Common myeloid progenitor, CD34-positive (primary cell): ENCODE measurements at regions not wholly inside any gene's neighbourhood (a gene's known extent, or its start where the extent isn't known, plus 50 kb on each side); places are given as distances from the start of the nearest gene placed in this dataset.
"Not testable (repeated sequence)": the region's sequence is repeated elsewhere in the genome, so short reads cannot be mapped to it uniquely, and the experiment has no call there.

Experiments
- CTCF ChIA-PET: fragments of 350-600 bp; sonication (Branson Sonifier 250); formaldehyde crosslinking; loops from one replicate; lab custom pipeline; 2021; ENCODE audit warnings: antibody characterized with exemption; lab: Charles Lee
- POLR2A ChIA-PET: fragments of 350-600 bp; sonication (Branson Sonifier 250); formaldehyde crosslinking; loops from one replicate; lab custom pipeline; 2021; ENCODE audit warnings: antibody characterized with exemption; lab: Charles Lee
- DNase-seq, 3 donors: peaks; one replicate each; pipeline versions ENCODE4 v3.0.0 to v3.0.0-alpha.2; 2013
- H3K27ac ChIP-seq, 2 experiments: 1 replicate in 1 of 2; 2 replicates in 1 of 2; pipeline ENCODE4 v1.7.0; 2013; ENCODE audit warnings: inconsistent platforms in 2 of 2, low read length in 2 of 2, mild to moderate bottlenecking in 2 of 2, low read depth in 1 of 2, moderate library complexity in 1 of 2; ENCODE audit not compliant: severe bottlenecking in 2 of 2, insufficient read depth in 1 of 2, poor library complexity in 1 of 2
- H3K27me3 ChIP-seq, 5 experiments: replicated peaks in 2 of 5; 1 replicate in 3 of 5; 2 replicates in 2 of 5; pipeline versions ENCODE4 v1.6.1 to v1.7.0; 2013; ENCODE audit warnings: low read length in 4 of 5, mild to moderate bottlenecking in 2 of 5, moderate library complexity in 2 of 5, inconsistent platforms in 1 of 5; ENCODE audit not compliant: insufficient read depth in 5 of 5, control insufficient read depth in 4 of 5
- H3K36me3 ChIP-seq, 4 experiments: 1 replicate in 2 of 4; 2 replicates in 2 of 4; pipeline versions ENCODE4 v1.6.1 to v1.7.0; 2013; ENCODE audit warnings: low read length in 3 of 4, control low read depth in 1 of 4, mild to moderate bottlenecking in 1 of 4; ENCODE audit not compliant: control insufficient read depth in 4 of 4, insufficient read depth in 4 of 4
- H3K4me1 ChIP-seq, 4 experiments: 1 replicate in 3 of 4; 2 replicates in 1 of 4; pipeline versions ENCODE4 v1.6.1 to v1.7.1; 2013; ENCODE audit warnings: low read length in 3 of 4, mild to moderate bottlenecking in 3 of 4, control low read depth in 1 of 4, inconsistent platforms in 1 of 4, moderate library complexity in 1 of 4; ENCODE audit not compliant: control insufficient read depth in 4 of 4, insufficient read depth in 4 of 4; ENCODE audit errors: control extremely low read depth in 1 of 4
- H3K4me3 ChIP-seq, 7 experiments: 1 replicate in 4 of 7; 2 replicates in 3 of 7; pipeline versions ENCODE4 v1.5.1 to v1.7.0; 2013; ENCODE audit warnings: mild to moderate bottlenecking in 7 of 7, low read length in 6 of 7, moderate library complexity in 6 of 7, inconsistent platforms in 2 of 7, low read depth in 2 of 7, control low read depth in 1 of 7; ENCODE audit not compliant: insufficient read depth in 4 of 7, control insufficient read depth in 1 of 7; ENCODE audit errors: extremely low read depth in 1 of 7
- H3K9me3 ChIP-seq, 5 experiments: 1 replicate in 4 of 5; 2 replicates in 1 of 5; pipeline versions ENCODE4 v1.6.1 to v1.7.1; 2013; ENCODE audit warnings: low read length in 4 of 5, mild to moderate bottlenecking in 2 of 5, inconsistent platforms in 1 of 5, low read depth in 1 of 5, moderate library complexity in 1 of 5; ENCODE audit not compliant: control insufficient read depth in 4 of 5, insufficient read depth in 2 of 5; ENCODE audit errors: control extremely low read depth in 1 of 5
- WGBS: methylation state at CpG from one replicate; pipeline ENCODE4 v1.1.5; 2013; ENCODE audit not compliant: insufficient coverage; 5-methylcytosine and 5-hydroxymethylcytosine counted together

DNA sequence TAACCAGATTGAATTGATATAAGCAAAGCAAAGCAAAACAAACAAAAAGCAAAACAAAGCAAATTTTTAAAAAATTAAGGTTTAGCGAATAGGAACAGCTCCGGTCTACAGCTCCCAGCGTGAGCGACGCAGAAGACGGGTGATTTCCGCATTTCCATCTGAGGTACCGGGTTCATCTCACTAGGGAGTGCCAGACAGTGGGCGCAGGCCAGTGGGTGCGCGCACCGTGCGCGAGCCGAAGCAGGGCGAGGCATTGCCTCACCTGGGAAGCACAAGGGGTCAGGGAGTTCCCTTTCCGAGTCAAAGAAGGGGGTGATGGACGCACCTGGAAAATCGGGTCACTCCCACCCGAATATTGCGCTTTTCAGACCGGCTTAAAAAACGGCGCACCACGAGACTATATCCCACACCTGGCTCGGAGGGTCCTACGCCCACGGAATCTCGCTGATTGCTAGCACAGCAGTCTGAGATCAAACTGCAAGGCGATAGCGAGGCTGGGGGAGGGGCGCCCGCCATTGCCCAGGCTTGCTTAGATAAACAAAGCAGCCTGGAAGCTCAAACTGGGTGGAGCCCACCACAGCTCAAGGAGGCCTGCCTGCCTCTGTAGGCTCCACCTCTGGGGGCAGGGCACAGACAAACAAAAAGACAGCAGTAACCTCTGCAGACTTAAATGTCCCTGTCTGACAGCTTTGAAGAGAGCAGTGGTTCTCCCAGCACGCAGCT is 170.3 kb downstream of the MCHR2 start:
- CTCF ChIA-PET: interaction anchor here (1.1 to 1.8 kb wide), 3 partner anchors 14 to 355 kb away, joined by 3 to 7 read pairs (median 4); no protein-coding TSS in a partner anchor
- H3K27me3 ChIP-seq: peaks cover 0 to 16% (median 4%) of the 10 kb centered on the region in 5 experiments
- peak overlapping the region in 2 of 7 experiments; percentile 20 to 62 for H3K4me3 ChIP-seq
- WGBS: no CpG with 5 or more reads among the region's 34 CpGs
- H3K9me3 ChIP-seq, DNase-seq, H3K4me1 ChIP-seq, H3K36me3 ChIP-seq, H3K27ac ChIP-seq, POLR2A ChIA-PET: not testable (repeated sequence)

DNA sequence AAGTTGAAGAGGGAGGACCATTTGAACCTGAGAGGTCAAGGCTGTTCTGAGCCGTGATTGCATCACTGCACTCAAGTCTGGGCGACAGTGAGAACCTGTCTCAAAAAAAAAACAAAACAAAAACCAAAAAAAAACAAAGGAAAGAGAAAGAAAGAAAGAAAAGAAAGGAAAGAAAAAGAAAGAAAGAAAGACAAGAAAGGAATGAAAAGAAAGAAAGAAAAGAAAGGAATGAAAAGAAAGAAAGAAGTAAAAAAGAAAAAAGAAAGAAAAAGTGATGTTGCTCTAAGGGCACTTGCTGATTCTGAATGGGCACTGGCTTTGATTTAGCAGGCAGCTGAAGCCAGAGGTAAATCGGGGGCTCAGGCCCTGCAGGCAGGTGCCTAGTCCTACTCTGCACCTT is 161.0 kb downstream of the MCHR2 start:
- Histone ChIP-seq H3K27me3 (peaks cover 0 to 5% (median 0%) of the 10 kb centered on the region in 5 experiments), H3K36me3 (no peaks in the 10 kb centered on the region), H3K9me3 (no peaks in the 10 kb centered on the region), H3K27ac (no peak overlapping the region), H3K4me3 (no peak overlapping the region), H3K4me1 (no peaks in the 10 kb centered on the region)
- CTCF ChIA-PET: no interaction called here
- DNase-seq: no peak
- WGBS: no CpG with 5 or more reads among the region's 3 CpGs
- POLR2A ChIA-PET: no interaction called here

DNA sequence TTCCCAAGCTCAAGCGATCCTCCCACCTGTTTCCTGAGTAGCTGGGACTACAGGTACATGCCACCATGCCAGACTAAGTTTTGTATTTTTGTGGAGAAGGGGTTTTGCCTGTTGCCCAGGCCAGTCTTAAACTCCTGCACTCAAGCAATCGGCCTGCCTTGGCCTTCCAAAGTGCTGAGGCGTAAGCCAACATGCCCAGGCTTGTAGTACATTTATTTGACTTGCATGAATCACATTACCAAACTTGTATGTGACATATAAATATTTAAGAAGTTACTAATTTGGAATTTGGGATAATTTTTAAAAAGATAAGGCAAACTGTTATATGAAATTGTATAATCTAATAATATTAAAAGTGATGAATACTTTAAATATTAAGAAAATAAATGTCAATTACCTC is 157.6 kb downstream of the MCHR2 start:
- CTCF ChIA-PET: no interaction called here
- Histone ChIP-seq H3K9me3 (no peaks in the 10 kb centered on the region), H3K4me1 (no peaks in the 10 kb centered on the region), H3K4me3 (no peak overlapping the region), H3K36me3 (no peaks in the 10 kb centered on the region), H3K27me3 (peaks cover 0 to 8% (median 2%) of the 10 kb centered on the region in 5 experiments), H3K27ac (no peak overlapping the region)
- no CpG with 5 or more reads among the region's 3 CpGs for WGBS
- DNase-seq: no peak
- POLR2A ChIA-PET: no interaction called here

DNA sequence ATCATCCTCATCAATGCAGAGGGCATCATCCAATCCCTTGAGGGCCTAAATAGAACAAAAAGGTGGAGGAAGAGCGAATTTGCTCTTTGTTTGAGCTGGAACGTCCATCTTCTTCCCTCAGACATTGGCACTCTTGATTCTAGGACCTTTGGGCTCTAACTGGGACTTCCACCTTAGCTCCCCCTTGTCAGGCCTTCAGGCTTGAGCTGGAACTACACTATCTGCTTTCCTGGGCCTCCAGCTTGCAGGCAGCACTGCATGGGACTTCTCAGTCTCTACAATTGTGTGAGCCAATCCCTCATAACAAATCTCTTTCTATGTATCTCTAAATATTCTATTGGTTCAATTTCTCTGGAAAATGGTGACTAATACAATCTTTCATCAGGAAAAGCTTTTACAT is 155.4 kb downstream of the MCHR2 start:
- ChIA-PET CTCF (no interaction called here), POLR2A (no interaction called here)
- H3K9me3 ChIP-seq: no peaks in the 10 kb centered on the region
- WGBS: 94% methylated on average over 2 of the region's 2 CpGs
- H3K4me1 ChIP-seq: no peaks in the 10 kb centered on the region
- H3K27ac ChIP-seq: no peak overlapping the region
- no peak overlapping the region for H3K4me3 ChIP-seq
- DNase-seq: no peak
- H3K27me3 ChIP-seq: peaks cover 0 to 8% (median 2%) of the 10 kb centered on the region in 5 experiments
- no peaks in the 10 kb centered on the region for H3K36me3 ChIP-seq

DNA sequence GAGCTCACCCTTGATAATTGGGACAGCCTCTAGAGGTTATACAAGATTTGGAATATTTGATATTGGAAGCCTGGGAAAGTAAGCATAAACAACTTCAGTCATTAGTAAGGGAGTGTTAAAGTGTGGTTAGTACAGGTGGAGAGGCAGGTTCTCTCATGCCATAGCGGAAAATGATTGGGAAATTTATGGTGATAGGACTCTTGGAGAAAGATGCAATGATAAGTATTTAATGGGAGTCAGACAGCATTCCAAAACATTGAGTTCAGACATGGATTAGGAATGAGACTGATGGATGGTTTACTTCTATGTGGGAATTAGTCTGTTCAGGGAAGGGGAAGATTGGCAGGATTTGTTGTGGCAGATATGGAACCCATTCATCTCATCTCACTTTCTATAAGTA is 152.7 kb downstream of the MCHR2 start:
- ChIA-PET CTCF (no interaction called here), POLR2A (no interaction called here)
- no peaks in the 10 kb centered on the region for H3K4me1 ChIP-seq
- WGBS: 100% methylated on average over 1 of the region's 1 CpG
- H3K4me3 ChIP-seq: no peak overlapping the region
- DNase-seq: no peak
- H3K27me3 ChIP-seq: peaks cover 0 to 3% (median 2%) of the 10 kb centered on the region in 5 experiments
- H3K9me3 ChIP-seq: no peaks in the 10 kb centered on the region
- H3K27ac ChIP-seq: no peak overlapping the region
- H3K36me3 ChIP-seq: no peaks in the 10 kb centered on the region

DNA sequence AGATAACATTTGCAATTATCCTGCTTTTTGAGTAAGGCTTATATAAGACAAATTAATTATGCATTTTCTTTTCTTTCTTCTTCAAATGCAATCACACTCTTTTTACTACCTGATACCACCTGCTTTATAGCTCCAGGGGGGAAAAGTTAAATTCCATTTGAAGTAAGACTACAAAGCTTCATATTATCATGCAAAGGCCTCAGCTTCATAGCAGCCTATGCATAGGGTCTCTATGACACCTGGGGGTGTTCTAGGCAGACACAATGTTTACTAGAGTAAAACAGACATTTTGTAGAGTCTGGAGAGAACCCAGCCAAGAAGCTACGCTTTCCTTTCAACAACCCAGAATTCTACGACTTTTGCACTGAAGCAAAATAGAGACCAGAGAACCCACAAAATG is 148.0 kb downstream of the MCHR2 start:
- ChIA-PET POLR2A (no interaction called here), CTCF (interaction anchor here (1.0 kb wide), 1 partner anchor 22 kb away, joined by 3 read pairs; no protein-coding TSS in a partner anchor)
- no peaks in the 10 kb centered on the region for H3K9me3 ChIP-seq
- H3K4me3 ChIP-seq: no peak overlapping the region
- 95% methylated on average over 2 of the region's 2 CpGs for WGBS
- no peaks in the 10 kb centered on the region for H3K4me1 ChIP-seq
- peaks cover 0 to 4% (median 0%) of the 10 kb centered on the region in 5 experiments for H3K27me3 ChIP-seq
- no peak for DNase-seq
- H3K36me3 ChIP-seq: no peaks in the 10 kb centered on the region
- H3K27ac ChIP-seq: no peak overlapping the region

DNA sequence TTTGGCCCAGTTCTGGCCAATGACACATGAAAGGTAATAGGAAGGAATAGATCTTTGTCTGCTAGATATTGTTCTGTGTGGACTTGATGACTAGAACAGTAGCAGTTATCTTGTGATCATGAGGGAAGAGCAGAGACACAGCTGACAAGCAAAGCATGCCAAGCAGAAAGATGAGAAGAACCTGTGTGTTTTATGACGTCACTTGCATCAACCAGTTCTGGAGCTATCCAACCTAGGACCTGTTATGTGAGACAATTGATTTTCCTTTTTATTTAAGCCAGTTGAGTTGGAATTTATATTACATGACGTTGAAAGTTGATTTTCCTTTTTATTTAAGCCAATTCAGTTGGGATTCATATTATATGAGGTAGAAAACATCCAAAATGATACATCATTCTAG is 143.2 kb downstream of the MCHR2 start:
- no peak for DNase-seq
- CTCF ChIA-PET: interaction anchor here (1.2 kb wide), 1 partner anchor 17 kb away, joined by 4 read pairs; no protein-coding TSS in a partner anchor
- Histone ChIP-seq H3K9me3 (no peaks in the 10 kb centered on the region), H3K4me3 (no peak overlapping the region), H3K4me1 (no peaks in the 10 kb centered on the region), H3K36me3 (no peaks in the 10 kb centered on the region), H3K27ac (no peak overlapping the region), H3K27me3 (peaks cover 0 to 5% (median 0%) of the 10 kb centered on the region in 5 experiments)
- 100% methylated on average over 1 of the region's 2 CpGs for WGBS
- POLR2A ChIA-PET: no interaction called here
